ENCODE measurements at regions not wholly inside any gene's neighbourhood (a gene's known extent, or its start where the extent isn't known, plus 50 kb on each side); places are given as distances from the start of the nearest gene placed in this dataset.
"Not testable (repeated sequence)": the region's sequence is repeated elsewhere in the genome, so short reads cannot be mapped to it uniquely, and the experiment has no call there.

DNA sequence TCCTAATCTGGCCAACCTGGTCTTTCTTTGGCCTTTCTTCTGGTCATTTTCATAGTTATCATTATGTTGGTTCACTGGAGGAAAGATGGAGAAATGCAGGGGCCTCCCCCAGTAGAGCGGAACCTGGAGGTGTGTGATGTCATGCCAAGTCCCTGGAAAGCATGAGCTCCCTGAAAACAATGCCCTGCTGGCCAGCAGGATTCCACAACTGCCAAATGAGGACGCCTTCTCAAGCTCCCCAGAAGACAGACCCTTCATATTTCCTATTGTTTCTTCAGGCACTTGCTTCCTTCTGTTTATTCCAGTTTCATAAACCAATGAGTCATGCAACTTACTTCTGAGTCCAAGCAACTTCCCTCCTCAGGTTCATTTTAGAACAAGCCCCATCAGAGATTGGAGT, 339.0 kb downstream of the GATA3 start:
- DNase-seq (ENCODE audit: low read depth, low spot score): no peak
- no peak overlapping the region for H3K4me3 ChIP-seq (ENCODE audit: low read length)

DNA sequence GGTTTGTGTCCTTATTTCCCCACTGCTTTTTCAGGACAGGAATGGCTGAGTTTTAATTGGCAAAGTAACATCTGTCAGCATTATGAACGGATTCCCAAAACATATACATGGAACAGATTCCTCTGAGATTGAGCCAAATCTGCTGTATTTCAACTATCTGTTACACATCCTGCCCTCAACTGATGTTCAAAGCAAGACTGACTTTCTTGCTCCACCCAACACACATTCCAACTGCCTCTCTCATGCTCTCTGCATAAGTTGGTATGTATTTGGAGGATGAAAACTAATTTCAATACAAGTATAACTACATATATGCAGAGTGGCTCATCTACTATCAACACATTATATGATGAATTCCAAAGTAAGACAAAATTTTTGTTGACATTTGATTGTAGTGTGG, 342.2 kb downstream of the GATA3 start:
- DNase-seq (ENCODE audit: low read depth, low spot score): no peak
- no peak overlapping the region for H3K4me3 ChIP-seq (ENCODE audit: low read length)

DNA sequence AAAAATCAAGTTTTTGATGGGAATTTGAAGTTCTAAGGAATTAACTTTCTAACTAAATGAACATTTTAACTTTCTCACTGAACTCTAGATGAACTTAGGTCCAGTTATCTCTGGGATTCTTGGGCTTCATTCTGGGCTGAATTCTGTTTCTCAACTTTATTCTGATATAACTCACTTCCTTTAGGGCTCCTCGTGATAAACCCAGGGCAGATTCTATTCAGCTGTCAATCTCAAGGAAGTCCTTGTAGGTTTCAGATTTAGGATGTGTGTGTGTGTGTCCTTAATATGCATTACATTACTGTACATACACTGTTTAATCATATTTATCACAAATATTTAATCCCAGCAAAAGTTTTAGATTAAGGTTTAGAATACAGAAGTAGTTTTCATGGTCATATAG, 344.3 kb downstream of the GATA3 start:
- H3K4me3 ChIP-seq (ENCODE audit: low read length): no peak overlapping the region
- no peak for DNase-seq (ENCODE audit: low read depth, low spot score)

DNA sequence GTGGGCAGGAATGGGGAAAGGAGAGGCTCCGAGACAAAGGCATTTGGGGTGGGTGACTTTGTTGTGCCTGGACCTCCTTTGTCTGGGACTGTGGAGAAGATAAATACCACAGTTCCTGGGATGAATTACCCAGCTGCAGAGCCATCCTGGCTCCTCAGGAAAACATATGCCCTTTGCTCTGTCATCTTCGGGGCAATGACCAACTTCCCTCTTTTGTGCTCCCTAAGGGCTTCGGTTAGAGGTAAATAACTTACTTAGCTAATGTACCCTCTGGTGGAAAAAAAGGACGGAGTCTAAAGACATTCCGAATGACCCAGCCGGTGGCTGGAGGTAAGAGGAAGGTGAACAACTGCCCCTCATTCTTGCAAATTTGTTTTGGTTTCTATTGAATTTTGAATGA, 345.7 kb downstream of the GATA3 start:
- no peak for DNase-seq (ENCODE audit: low read depth, low spot score)
- H3K4me3 ChIP-seq (ENCODE audit: low read length): no peak overlapping the region

DNA sequence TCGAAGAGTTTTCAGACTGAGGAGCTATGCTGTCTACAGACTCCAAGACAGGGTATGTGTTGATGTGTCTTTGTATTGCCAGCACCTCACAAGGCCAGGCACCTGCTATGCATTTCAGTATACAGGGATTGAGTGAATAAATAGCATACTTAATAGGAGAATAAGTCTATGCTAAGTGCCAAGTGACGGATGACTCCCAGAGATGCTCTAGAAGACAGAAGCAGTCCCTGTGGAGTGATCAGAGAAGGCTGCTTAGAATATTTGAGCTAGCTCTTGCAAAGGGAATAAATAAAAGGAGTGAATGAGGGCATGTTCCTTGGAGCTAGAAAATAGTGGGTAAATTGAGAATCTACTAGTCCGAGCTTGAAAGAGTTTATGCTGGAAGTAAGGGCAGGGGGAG, 346.4 kb downstream of the GATA3 start:
- no peak overlapping the region for H3K4me3 ChIP-seq (ENCODE audit: low read length)
- no peak for DNase-seq (ENCODE audit: low read depth, low spot score)

DNA sequence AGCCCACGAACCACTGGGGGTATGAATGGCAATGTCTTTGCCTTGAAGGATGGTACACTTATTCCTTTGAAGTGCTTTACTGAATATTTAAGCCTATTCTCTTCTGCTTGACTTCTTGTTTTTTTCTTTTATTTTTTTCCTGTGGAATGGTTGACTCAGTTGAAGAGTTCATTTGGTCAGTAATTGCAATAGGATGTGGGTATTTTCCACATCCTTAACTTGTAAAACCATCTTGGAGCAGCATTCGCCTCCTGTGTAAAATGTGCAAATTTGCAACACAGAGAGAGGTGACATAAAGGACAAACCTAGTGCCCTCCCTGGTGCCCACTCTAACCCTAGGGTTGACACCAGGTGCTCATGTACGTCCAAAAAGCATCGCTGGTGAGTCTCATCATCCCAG, 347.0 kb downstream of the GATA3 start:
- DNase-seq (ENCODE audit: low read depth, low spot score): no peak
- H3K4me3 ChIP-seq (ENCODE audit: low read length): no peak overlapping the region

DNA sequence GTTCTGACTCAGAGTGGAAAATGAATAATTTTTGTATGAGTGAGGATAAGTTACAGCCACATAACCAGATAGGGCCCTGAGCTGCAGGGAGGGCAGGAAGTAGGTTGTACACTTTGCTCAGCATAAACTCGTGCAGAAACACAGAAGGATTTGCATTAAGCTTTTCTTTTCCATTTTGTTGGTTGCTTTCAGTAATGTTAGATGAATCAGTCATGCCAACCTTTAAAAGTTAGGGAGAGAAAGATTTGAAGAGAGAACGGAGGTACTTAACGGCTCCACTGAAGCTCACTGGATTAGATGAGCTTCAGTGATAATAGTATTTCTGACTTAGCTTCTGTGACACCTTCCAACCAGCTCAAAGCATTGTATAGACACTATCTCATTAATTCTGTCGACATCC, 348.1 kb downstream of the GATA3 start:
- DNase-seq (ENCODE audit: low read depth, low spot score): peak; percentile 67
- H3K4me3 ChIP-seq (ENCODE audit: low read length): no peak overlapping the region

DNA sequence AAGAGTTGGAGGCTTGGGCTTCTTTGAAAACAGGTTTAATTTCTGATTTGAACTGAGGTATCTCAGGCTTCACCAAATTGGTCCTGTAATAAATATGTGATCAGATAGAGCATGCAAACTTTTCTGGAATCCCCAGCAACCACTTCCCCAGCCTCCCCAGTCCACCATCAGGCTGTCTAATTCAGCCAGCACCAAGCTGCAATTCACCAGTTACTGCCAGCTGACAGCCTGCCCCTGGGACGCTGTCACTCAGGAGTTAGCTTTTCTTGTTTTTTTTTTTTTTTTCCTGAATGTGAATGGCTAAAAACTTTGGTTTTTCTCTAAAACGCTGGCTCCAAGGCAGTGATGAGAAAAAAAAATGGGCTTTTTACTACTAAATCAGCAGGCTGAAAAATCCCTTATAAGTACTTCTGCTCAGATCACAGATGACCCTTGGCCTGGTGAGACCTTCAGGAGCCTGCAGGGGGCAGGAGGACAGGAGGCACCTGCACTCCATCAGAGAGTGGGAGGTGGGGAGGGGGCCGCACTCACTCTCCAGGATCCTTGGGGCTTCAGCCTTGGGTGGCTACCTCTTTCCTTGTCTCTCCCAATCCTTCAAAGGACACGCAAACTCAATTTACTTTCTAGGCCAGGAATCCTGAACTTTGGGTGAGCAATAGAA, 349.4 kb downstream of the GATA3 start:
- DNase-seq (ENCODE audit: low read depth, low spot score): no peak
- H3K4me3 ChIP-seq (ENCODE audit: low read length): no peak overlapping the region; the same call in 1 of the 2 replicates

DNA sequence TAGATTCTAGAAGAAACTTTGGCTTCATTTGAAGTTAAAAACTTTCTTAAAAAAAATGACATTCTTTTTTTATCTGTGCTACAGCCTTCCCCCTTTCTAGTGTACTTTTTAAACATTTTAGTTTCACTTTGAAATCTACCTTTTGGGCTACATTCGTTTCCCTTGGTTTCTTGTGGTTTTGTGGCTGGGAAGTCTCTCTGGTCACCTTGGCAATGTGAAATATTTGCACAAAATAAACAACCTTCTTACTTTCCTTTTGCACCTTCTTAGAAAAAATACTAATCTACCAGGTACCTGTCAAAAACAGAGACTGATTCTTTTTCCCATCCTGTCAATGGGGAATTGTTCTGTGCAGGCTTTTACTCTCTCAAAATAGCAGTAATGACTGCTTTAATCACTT, 350.2 kb downstream of the GATA3 start:
- H3K4me3 ChIP-seq (ENCODE audit: low read length): peak overlapping the region; percentile 9; the same call in 1 of the 2 replicates
- DNase-seq (ENCODE audit: low read depth, low spot score): peak; percentile 82

DNA sequence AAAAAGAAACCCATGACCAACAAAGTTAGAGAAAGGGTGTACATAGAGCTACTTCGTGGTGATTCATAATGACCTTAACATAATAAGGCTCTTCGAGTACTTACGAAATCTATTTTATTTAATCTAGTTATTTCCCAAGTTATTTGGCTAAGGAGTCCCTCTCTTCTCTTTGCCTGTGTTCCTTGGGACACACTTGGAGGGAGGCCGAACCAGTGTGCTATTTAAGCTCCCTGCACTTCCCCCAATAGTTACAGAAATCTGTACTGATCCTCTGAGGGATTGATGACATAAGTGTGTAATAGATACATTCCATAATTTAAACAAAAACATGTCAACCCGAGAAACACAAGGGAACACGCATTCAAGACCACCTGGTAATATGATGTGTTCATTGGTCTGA, 351.1 kb downstream of the GATA3 start:
- no peak overlapping the region for H3K4me3 ChIP-seq (ENCODE audit: low read length)
- no peak for DNase-seq (ENCODE audit: low read depth, low spot score)

DNA sequence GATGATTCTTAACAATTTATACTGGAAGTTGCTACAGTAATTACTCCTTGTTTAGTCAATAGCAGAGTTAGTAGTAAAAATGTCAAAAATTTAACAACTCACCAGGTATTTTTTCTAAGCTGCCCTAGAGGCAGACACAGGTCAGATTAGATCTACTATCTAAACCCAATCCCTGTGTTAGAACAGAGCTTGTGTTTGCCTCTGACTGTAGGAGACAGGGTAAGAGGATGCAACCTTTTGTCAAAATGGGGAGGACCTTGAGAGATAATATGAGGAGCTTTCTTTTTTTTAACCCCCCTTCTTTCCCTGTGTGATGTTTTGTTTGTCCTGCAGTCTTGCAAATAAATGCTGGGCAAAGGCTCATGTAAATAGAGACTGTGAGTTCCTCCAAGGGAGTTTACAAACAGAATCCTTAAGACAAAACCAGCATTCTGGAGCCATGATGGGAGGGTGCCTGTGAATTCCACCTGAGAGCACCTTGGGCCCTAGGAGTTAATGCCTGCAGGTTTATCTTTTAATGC, 353.1 kb downstream of the GATA3 start:
- no peak overlapping the region for H3K4me3 ChIP-seq (ENCODE audit: low read length)
- no peak for DNase-seq (ENCODE audit: low read depth, low spot score)

DNA sequence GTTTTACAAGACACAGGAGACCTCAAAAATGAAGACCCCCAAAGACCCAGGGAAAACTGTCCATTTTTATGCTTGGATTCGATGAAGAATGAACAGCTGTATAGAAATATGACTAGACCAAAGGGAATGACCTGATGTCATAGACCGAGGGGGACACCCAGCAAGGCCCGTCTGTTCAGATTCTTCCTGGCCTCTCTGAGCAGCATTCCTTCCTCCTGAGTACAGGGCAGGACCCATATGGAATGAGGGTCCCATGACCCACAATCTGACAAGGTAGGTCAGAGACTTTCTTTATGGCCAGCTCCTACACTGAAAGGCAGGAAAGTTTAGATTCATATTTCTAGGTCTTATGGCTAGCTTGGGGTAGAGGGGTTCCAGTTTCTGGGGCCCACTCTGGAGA, 356.0 kb downstream of the GATA3 start:
- H3K4me3 ChIP-seq (ENCODE audit: low read length): no peak overlapping the region
- DNase-seq (ENCODE audit: low read depth, low spot score): no peak

DNA sequence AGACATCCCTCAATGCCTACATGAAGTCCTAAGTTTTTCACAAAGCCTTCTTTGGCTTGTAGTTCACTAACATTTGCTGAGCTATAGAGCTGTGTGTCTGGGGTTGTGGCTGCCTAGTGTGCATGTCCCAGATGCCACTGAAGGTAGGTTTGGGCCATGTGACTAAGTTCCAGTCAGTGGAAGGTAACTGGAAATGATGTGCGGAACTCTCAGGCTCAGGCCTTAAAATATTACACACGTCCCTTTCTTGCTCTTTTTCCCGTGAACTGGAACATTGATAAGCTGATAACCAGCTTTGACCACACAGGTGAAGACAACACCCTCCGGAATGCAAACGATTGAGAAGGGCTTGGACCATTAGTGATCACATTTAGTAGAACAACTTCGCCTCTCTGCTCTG, 358.1 kb downstream of the GATA3 start:
- no peak for DNase-seq (ENCODE audit: low read depth, low spot score)
- H3K4me3 ChIP-seq (ENCODE audit: low read length): no peak overlapping the region

DNA sequence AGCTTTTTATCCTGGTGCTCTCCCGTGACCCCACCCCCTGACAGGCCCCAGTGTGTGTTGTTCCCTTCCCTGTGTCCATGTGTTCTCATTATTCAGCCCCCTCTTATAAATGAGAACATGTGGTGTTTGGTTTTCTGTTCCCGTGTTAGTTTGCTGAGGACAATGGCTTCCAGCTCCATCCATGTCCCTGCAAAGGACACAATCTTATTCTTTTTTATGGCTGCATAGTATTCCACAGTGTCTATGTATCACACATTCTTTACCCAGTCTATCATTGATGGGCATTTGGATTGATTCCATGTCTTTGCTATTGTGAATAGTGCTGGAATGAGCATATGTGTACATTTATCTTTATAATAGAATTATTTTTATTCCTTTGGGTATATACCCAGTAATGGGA, 360.5 kb downstream of the GATA3 start:
- not testable (repeated sequence) for H3K4me3 ChIP-seq (ENCODE audit: low read length); DNase-seq (ENCODE audit: low read depth, low spot score)

DNA sequence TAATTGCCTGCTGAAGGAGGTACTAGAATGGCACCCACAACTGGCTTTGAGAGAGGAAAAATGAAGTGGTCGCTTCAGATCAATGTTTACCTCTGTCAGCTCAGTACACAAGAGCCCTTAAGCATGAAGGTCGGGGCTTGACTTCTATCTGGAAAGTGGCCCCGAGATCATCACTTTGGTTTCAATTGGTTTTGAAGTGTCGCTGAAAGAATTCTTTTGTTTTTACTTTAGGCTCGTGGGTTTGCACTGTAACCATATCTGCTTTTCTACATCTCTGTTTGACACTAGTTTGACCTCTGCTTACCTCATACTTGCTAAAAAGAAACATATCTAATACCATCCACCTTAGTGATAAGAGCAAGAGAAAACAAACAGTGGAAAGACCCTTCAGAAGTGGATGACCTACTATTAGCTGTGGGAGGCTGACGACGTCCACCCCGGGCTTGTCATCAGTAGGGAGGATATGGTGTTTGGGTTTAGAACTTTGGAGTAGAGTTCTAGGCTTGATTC, 361.8 kb downstream of the GATA3 start:
- DNase-seq (ENCODE audit: low read depth, low spot score): no peak
- H3K4me3 ChIP-seq (ENCODE audit: low read length): no peak overlapping the region

DNA sequence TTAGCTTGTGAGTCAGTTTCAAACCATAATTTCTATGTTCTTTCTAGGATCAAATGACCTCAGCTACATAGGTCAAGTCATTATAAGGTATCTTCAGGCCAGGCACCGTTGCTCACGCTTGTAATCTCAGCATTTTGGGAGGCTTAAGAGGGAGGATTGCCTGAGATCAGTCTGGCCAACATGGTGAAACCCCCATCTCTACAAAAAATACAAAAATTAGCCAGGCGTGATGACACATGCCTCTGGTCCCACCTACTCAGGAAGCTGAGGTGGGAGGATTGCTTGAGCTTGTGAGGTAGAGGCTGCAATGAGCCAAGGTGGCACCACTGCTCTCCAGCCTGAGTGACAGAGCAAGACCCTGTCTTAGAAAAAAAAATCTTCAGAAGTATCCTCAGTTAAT, 362.3 kb downstream of the GATA3 start:
- H3K4me3 ChIP-seq (ENCODE audit: low read length): no peak overlapping the region
- DNase-seq (ENCODE audit: low read depth, low spot score): no peak

DNA sequence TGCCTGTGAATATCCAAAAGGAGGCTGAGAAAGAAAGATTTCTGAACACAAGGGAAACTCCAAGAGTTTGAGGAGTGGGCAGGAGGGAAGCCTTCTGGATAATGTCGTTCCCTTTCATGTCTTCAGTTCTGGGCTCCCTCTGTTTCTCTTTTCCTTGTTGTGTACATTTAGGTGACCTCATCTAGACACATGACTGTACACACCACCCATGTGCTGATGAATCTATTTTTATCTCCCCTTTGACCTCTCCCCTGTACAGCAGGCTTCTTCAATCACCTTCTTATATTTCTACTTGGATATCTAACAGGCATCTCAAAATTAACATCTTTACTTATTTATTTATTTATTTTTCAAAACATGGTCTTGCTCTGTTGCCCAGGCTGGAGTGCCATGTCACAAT, 363.1 kb downstream of the GATA3 start:
- no peak for DNase-seq (ENCODE audit: low read depth, low spot score)
- H3K4me3 ChIP-seq (ENCODE audit: low read length): no peak overlapping the region

DNA sequence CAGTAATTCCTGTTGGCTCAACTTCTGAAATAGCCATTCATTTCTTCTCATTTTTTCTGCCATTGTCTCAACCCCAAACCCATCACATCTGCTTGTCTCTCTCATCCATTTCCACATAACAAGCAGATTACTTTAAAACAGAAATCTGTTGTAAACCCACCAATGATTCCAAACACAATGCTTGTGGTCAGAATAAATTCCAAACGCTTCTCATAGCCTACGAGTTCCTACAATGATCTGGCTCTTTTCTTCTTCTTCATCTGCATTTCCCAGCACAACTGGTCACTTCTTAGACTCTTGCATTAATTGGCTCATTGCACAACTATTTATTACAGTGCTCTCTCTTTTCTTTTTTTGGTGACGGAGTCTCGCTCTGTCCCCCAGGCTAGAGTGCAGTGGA, 364.1 kb downstream of the GATA3 start:
- no peak overlapping the region for H3K4me3 ChIP-seq (ENCODE audit: low read length)
- no peak for DNase-seq (ENCODE audit: low read depth, low spot score)

DNA sequence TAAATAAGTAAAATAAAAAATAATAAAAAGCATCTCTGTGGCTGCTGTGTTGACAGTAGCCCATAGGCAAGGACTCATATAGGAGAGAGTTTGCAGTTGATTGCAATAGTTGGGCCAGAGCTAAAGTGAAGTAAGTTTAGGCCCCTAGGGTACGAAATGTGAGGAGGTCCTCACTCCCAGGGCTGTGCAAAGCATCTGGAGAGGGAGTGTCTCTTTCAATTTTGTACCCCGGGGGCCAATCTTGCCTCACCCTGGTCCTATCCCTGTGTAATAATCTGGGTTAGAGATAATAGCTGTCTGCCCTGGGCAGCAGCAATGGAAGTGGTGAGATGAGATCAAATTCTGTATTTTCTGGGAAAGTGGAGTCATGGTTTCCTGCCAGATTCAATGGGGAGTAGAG, 365.7 kb downstream of the GATA3 start:
- no peak overlapping the region for H3K4me3 ChIP-seq (ENCODE audit: low read length)
- DNase-seq (ENCODE audit: low read depth, low spot score): no peak

DNA sequence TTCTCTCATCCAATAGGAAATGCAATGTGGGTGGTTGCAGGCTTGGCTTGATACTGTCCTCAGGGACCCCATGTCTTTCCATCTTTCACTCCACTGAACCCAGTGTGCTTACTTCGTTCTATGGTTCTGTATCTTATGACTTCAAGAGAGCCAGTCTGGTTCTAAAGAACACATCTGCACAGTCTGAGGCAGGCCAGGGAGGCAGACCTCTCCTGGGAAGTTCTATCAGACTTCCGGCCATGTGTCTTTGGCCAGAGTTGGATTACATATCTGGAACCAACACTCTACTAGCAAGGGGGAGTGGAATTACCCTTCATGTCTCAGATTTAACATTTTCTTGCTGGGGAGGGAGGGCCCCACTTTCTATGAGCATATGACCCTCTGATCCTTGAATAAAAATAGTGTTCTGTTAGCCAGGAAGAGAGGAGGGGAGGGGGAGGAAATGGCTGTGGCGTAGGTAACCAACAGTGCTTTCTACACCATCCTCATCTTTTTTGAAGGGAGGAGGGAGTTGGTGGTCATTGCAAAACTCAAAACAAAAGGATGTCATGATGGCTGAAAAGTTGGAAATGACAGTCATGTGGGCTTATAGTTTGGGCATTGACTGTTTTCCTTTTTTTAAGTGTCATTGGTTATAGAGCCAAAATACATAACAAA, 370.2 kb downstream of the GATA3 start:
- H3K4me3 ChIP-seq (ENCODE audit: low read length): no peak overlapping the region
- DNase-seq (ENCODE audit: low read depth, low spot score): peak; percentile 80

DNA sequence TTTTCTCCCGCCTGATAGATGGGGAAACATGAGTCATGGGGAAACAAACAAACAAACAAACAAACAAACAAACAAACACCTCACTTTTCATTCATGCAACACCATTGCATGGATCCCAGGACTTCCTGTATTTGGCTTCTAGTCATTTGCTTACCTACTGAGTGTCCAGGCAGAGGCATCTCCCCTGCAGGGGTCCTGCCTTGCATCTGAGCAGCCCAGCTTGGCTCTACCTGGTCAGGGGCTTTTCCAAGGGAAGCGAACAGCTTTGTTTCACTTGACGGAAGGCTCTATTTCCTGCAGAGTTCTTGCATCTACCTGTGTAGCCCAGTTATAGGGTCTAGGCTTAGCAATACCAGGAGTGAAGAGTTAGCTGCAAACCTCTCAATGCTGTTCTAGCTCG, 374.2 kb downstream of the GATA3 start:
- no peak for DNase-seq (ENCODE audit: low read depth, low spot score)
- no peak overlapping the region for H3K4me3 ChIP-seq (ENCODE audit: low read length)
